Activated gamma-delta T cell treated with anti-CD3 and anti-CD28 coated beads, Interleukin-2, amount 50 U/mL, for 16 hours (primary cell): ENCODE measurements at regions not wholly inside any gene's neighbourhood (a gene's known extent, or its start where the extent isn't known, plus 50 kb on each side); places are given as distances from the start of the nearest gene placed in this dataset.

Source experiments
- DNase-seq: peaks from one replicate; pipeline ENCODE4 v3.0.0-alpha.2; 2020; ENCODE audit warnings: low read depth

- no peak for DNase-seq
These were observed 233.5 kb upstream of the WWC1 start for GRCh38 chr5:168057905-168058304.

- no peak for DNase-seq
These were observed 232.3 kb upstream of the WWC1 start for GRCh38 chr5:168059131-168059530.

- DNase-seq, result no peak
These were observed 229.2 kb upstream of the WWC1 start for GRCh38 chr5:168062239-168062638.

- no peak for DNase-seq
These were observed 227.0 kb upstream of the WWC1 start for GRCh38 chr5:168064457-168064856.

GRCh38 chr5:168064933-168065622 lies 226.4 kb upstream of the WWC1 start:
- DNase-seq, result no peak

GRCh38 chr5:168066536-168067208 lies 224.8 kb upstream of the WWC1 start:
- no peak for DNase-seq

- no peak for DNase-seq
These were observed 220.7 kb upstream of the WWC1 start for GRCh38 chr5:168070761-168071160.

- no peak for DNase-seq
These were observed 218.8 kb upstream of the WWC1 start for GRCh38 chr5:168072665-168073064.

- DNase-seq, result no peak
These were observed 218.1 kb upstream of the WWC1 start for GRCh38 chr5:168073311-168073710.

- no peak for DNase-seq
These were observed 217.2 kb upstream of the WWC1 start for GRCh38 chr5:168073991-168074800.

GRCh38 chr5:168075387-168075786 lies 216.1 kb upstream of the WWC1 start:
- no peak for DNase-seq

GRCh38 chr5:168076561-168076991 lies 214.9 kb upstream of the WWC1 start:
- DNase-seq, result no peak

- no peak for DNase-seq
These were observed 206.0 kb upstream of the WWC1 start for GRCh38 chr5:168085261-168086031.

- DNase-seq, result no peak
These were observed 205.3 kb upstream of the WWC1 start for GRCh38 chr5:168086104-168086610.

GRCh38 chr5:168086746-168087145 lies 204.7 kb upstream of the WWC1 start:
- no peak for DNase-seq

GRCh38 chr5:168088410-168089173 lies 202.9 kb upstream of the WWC1 start:
- DNase-seq, result no peak

GRCh38 chr5:168089201-168089887 lies 202.1 kb upstream of the WWC1 start:
- DNase-seq, result no peak

- no peak for DNase-seq
These were observed 198.9 kb upstream of the WWC1 start for GRCh38 chr5:168092209-168093185.

- DNase-seq, result no peak
These were observed 198.1 kb upstream of the WWC1 start for GRCh38 chr5:168093200-168093910.
